Adipocyte (in vitro differentiated cells): ENCODE measurements at regions not wholly inside any gene's neighbourhood (a gene's known extent, or its start where the extent isn't known, plus 50 kb on each side); places are given as distances from the start of the nearest gene placed in this dataset.

Experiments used
- DNase-seq: peaks from one replicate; pipeline ENCODE4 v3.0.0-alpha.2; 2015; ENCODE audit warnings: low read depth
- H3K27me3 ChIP-seq: replicated peaks from 2 replicates; pipeline ENCODE4 v1.7.0; 2013; ENCODE audit warnings: mild to moderate bottlenecking, low read length, moderate library complexity; ENCODE audit not compliant: control insufficient read depth, insufficient read depth
- H3K36me3 ChIP-seq: 2 replicates; pipeline ENCODE4 v1.7.0; 2013; ENCODE audit warnings: low read length, mild to moderate bottlenecking, moderate library complexity; ENCODE audit not compliant: control insufficient read depth, insufficient read depth, severe bottlenecking
- H3K4me1 ChIP-seq: 2 replicates; pipeline ENCODE4 v1.7.0; 2013; ENCODE audit warnings: mild to moderate bottlenecking, low read length, moderate library complexity; ENCODE audit not compliant: control insufficient read depth, insufficient read depth
- H3K4me3 ChIP-seq: 2 replicates; pipeline ENCODE4 v1.7.0; 2013; ENCODE audit warnings: mild to moderate bottlenecking, low read length, moderate library complexity
- H3K9ac ChIP-seq: 2 replicates; pipeline ENCODE4 v1.7.0; 2013; ENCODE audit warnings: mild to moderate bottlenecking, low read length, moderate library complexity
- H3K9me3 ChIP-seq: 2 replicates; pipeline ENCODE4 v1.7.0; 2013; ENCODE audit warnings: mild to moderate bottlenecking, low read length, moderate library complexity; ENCODE audit not compliant: control insufficient read depth

DNA sequence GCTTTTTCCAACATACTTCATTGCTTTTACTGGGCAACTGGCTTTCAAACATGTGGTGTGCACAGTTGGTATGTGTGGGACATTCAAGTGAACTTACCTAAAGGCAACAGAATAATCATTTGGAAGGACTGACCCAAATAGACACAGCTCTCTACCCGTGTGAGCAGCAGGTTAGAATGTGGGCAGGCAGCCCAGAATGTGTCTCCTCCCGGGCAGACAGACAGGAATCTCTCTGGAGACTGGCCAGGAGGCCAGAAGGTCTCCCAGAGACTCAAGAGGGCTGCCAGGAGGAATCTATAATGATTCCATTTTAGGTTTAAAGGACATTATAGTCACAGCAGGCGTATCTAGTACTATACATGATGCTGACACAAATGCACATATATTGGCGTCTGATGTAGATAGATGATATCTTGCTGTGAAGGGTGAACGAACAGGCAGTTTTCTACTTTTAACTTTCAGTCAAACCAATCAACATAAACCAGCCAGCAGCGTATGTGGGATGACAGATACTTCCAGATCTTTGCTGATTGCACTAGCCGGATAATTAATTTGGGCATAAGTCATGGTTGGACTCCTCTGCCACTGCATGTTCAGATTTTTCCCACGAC lies 297.4 kb upstream of the ZNF608 start:
- Histone ChIP-seq H3K27me3 (no peaks in the 10 kb centered on the region), H3K4me3 (peak overlapping the region; percentile 2), H3K4me1 (peaks cover 25% of the 10 kb centered on the region), H3K9ac (no peak overlapping the region), H3K9me3 (no peaks in the 10 kb centered on the region), H3K36me3 (no peaks in the 10 kb centered on the region)
- peak; percentile 78 for DNase-seq

DNA sequence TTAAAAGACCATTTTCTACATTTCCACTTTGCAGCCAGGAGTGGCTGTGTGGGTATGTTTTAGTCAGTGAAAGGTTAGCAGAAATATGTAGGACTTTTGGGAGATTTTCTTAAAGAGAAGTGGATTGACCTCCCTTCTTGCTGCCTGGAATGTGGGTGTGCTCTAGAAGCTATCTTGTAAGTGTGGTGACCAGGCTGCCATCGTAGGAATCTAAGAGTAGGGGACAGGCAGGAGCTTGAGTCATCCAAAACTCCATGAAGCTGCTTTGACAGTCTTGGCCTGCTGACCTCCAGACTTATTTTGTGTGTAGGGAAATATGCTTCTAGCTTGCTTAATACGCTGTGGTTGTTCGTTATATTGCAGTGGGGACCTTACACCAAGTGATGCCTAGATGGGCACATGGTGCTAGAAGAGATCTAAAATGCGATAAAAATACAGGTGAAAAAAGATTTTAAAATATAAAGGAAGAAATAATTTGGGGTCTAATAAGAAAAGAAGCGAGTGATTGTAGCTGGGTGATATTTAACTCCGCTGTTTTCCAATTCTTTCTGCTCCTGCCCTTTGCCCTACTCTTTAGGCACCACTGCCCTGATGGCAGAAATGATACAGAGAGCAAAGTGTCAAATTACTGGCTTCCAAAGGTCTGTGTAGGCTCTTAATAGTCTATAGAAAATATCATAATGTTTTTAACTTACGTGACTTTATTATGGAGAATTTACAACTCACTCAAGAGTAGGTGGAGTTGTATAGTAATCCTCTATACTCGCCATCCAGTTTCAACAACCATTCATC lies 298.2 kb upstream of the ZNF608 start:
- H3K4me1 ChIP-seq, result peaks cover 25% of the 10 kb centered on the region
- DNase-seq, result peak; percentile 38

DNA sequence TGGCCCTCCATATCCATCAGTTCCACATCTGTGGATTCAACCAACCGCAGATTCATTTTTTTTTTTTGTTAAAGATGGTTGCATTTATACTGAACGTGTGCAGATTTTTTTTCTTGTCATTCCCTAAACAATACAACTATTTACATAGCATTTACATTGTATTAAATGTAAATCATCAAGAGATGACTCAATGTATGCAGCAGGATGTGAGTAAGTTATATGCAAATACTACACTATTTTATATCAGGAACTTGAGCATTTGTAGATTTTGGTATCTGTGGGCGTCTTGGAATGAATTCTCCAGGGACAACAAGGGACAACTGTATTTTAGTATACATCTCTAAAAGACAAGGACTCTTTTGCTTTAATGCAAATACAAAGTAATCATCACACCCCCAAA lies 299.2 kb upstream of the ZNF608 start:
- no peak overlapping the region for H3K9ac ChIP-seq
- H3K27me3 ChIP-seq, result no peaks in the 10 kb centered on the region
- no peaks in the 10 kb centered on the region for H3K9me3 ChIP-seq
- H3K4me3 ChIP-seq, result no peak overlapping the region
- H3K36me3 ChIP-seq, result no peaks in the 10 kb centered on the region
- peaks cover 25% of the 10 kb centered on the region for H3K4me1 ChIP-seq
- no peak for DNase-seq

More for the DNA sequence above, 298.2 kb upstream of the ZNF608 start:
- Histone ChIP-seq H3K36me3 (no peaks in the 10 kb centered on the region), H3K4me3 (no peak overlapping the region), H3K9me3 (no peaks in the 10 kb centered on the region), H3K27me3 (no peaks in the 10 kb centered on the region), H3K9ac (no peak overlapping the region)

DNA sequence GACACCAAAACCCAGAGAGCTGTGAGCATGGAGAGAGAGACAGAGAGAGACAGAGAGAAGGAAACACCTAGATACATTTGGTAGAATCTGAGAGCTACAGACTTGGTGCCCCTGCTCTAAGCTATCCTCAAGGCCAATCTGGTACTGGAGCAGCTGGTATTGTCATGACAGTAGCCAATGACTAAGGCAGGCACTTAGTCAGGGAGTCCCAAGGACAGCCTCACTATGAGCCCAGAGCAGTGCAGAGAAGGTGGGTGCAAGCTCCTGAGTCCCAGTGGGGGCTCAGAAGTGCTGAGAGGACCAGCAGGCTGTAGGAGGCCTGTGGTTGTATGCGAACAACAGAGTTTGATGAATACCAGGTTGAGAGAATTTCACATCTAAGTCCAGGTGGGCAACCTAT lies 300.4 kb upstream of the ZNF608 start:
- H3K36me3 ChIP-seq, result no peaks in the 10 kb centered on the region
- DNase-seq, result no peak
- H3K4me1 ChIP-seq, result peaks cover 25% of the 10 kb centered on the region
- H3K9me3 ChIP-seq, result no peaks in the 10 kb centered on the region
- H3K27me3 ChIP-seq, result no peaks in the 10 kb centered on the region
- no peak overlapping the region for H3K4me3 ChIP-seq
- H3K9ac ChIP-seq, result no peak overlapping the region

DNA sequence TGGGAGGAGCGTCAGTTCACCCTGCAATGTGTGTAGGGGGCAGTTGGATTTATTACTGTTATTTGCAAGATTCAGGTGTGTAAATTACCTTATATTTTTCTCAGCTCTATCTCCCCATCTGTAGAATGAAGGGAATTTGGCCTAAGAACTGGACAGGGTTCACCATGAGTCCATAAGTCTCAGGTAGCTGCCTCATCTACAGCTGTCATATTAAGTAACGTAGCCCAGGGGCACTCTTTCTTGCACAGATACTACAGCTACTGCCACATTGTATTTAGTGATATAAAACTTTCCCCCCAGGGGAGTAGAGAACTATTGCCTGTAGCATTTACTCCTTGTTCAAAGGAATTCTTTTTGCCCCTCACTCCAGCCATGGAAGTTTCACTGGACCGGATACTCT lies 301.4 kb upstream of the ZNF608 start:
- Histone ChIP-seq H3K9ac (no peak overlapping the region), H3K27me3 (no peaks in the 10 kb centered on the region), H3K9me3 (no peaks in the 10 kb centered on the region), H3K4me1 (peaks cover 20% of the 10 kb centered on the region), H3K4me3 (no peak overlapping the region), H3K36me3 (no peaks in the 10 kb centered on the region)
- no peak for DNase-seq

DNA sequence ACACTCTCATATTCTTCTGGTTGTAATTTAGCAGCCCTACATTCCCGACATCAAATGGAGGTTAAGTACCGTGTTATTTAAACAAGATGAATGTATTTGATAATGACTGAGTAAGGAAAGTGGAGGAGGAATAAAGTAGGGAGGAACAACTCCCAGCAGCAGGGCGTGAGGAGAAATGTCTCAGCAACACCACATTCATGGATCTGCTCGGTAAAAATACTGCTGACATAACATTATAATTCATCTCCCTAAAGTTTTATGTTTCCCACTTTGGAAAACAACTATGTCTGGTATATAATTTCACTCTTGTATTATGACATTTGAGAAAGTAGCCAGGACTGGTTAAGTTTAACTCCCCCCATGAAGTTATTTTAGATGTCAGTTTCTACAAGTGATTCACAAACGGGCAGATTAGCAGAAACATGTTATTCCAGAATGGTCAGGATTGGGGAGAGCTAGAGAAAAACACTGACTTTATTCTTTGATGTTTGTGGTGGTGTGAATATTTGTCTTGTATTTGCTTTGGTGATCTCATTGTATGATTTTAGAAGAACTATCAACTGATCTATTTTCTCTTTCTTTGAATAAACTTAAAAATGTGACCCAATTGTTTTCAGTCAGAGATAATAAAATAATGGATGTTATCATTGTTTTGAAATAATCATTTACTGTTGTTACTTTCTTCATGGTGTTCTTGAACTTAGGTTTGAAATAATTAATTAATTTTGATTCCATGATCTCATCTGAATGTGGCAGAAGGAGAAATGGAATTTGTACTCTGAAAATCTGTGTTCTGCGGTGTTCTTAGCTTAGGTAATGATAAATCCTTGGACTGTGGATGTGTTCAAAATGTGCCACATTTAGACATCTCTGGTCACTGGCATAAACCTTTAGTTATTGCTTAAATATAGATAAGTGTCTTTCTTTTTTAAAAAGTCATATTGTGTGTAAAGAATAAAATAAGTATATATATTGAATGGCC lies 303.6 kb upstream of the ZNF608 start:
- Histone ChIP-seq H3K27me3 (no peaks in the 10 kb centered on the region), H3K9me3 (no peaks in the 10 kb centered on the region), H3K9ac (no peak overlapping the region), H3K36me3 (no peaks in the 10 kb centered on the region), H3K4me1 (no peaks in the 10 kb centered on the region), H3K4me3 (no peak overlapping the region)
- DNase-seq, result peak; percentile 25

DNA sequence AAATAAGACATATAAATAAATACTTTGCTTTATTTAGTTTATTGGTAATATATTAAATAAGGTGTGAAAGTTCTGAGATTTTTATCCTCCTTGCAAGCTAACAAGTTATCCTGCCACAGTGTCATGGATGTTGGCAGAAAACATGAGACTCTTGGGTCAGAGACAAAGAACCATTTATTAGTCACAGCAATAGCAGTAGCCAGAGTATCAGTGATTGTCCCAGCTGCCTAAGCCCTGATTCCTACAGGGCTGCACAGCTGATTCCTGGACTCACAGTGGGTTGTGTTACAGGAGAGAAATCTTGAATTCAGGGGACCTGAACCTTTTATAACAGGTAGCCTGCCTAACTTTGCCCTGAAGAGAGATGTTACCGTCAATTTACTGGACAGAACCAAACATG lies 304.5 kb upstream of the ZNF608 start:
- no peaks in the 10 kb centered on the region for H3K9me3 ChIP-seq
- H3K36me3 ChIP-seq, result no peaks in the 10 kb centered on the region
- H3K4me1 ChIP-seq, result no peaks in the 10 kb centered on the region
- DNase-seq, result no peak
- H3K9ac ChIP-seq, result no peak overlapping the region
- no peaks in the 10 kb centered on the region for H3K27me3 ChIP-seq
- no peak overlapping the region for H3K4me3 ChIP-seq

DNA sequence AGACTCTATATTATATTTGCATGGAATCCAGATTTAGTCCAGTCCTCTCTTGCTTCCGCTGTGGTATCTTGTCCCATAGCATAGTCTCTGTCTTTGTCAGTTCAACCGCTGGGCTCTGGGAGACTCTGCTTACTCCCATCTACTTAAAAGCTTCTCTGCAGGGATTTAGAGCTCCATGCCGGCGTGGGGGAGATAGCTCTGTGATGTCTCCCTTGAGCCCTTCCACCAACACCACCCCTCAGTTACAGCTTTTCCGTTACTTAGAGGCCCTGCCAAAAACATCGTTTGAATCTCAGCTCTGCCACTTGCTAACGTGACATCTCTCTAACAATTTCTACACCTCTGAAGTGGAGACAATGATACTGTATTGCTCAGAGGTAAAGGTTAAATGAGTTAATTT lies 306.1 kb upstream of the ZNF608 start:
- Histone ChIP-seq H3K27me3 (no peaks in the 10 kb centered on the region), H3K9ac (no peak overlapping the region), H3K36me3 (no peaks in the 10 kb centered on the region), H3K9me3 (no peaks in the 10 kb centered on the region), H3K4me1 (no peaks in the 10 kb centered on the region), H3K4me3 (no peak overlapping the region)
- no peak for DNase-seq

DNA sequence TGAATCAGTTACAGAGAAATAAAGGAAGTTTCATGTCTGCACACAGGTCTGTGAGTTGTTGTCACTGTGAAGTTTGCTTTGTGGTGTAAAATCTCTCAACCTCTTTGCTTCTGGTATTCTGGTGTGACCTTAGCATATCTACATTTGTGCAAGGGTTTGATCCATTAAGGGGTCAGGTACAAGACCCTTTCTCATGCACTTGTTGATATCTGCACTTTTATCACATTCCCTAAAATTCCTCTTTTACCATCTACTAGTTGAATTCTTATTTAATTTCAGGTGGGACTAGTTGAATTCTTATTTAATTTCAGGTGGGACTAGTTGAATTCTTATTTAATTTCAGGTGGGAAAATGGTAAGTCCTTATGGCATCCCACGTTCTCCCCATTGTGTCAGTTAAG lies 306.7 kb upstream of the ZNF608 start:
- H3K9me3 ChIP-seq, result no peaks in the 10 kb centered on the region
- no peak for DNase-seq
- no peaks in the 10 kb centered on the region for H3K27me3 ChIP-seq
- peaks cover under 1% of the 10 kb centered on the region for H3K4me1 ChIP-seq
- no peak overlapping the region for H3K4me3 ChIP-seq
- H3K9ac ChIP-seq, result no peak overlapping the region
- H3K36me3 ChIP-seq, result no peaks in the 10 kb centered on the region

DNA sequence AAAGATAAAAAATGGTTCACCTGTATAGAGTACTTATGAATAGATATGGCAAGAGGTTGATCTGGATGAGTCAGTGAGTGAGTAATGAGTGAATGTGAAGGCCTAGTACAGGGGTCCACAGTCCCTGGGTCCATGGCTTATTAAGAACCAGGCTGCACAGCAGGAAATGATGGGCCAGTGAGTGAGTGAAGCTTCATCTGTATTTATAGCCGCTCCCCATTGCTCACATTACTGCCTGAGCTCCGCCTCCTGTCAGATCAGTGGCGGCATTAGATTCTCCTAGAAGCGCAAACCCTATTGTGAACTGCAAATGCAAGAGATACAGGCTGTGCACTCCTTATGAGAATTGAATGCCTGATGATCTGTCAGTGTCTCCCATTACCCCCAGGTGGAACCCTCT lies 307.7 kb upstream of the ZNF608 start:
- Histone ChIP-seq H3K4me1 (peaks cover 9% of the 10 kb centered on the region), H3K9me3 (no peaks in the 10 kb centered on the region), H3K4me3 (no peak overlapping the region), H3K27me3 (no peaks in the 10 kb centered on the region), H3K9ac (no peak overlapping the region), H3K36me3 (no peaks in the 10 kb centered on the region)
- DNase-seq, result no peak
